ENCODE measurements at regions not wholly inside any gene's neighbourhood (a gene's known extent, or its start where the extent isn't known, plus 50 kb on each side); places are given as distances from the start of the nearest gene placed in this dataset.

GRCh38 chr6:163863565-163863964 is 449.0 kb downstream of the QKI start:
- H3K4me2 ChIP-seq (ENCODE audit: low read depth, low read length): no peak overlapping the region
- ChIA-PET CTCF (ENCODE audit: low intra/inter-chr PET ratio, low total read pairs) (no interaction called here), POLR2A (no interaction called here)
- intact Hi-C loops (cut with micrococcal nuclease; ENCODE audit: unreplicated experiment) (no loop called here), in situ Hi-C loops (cut with HindIII; ENCODE audit: extremely low pct_ligation_motif_present, low pct_unique_long_range_greater_than_20kb) (no loop called here)
- no peaks in the 10 kb centered on the region for H3K4me1 ChIP-seq (ENCODE audit: insufficient read depth, low read length)
- peaks cover 4% of the 10 kb centered on the region; the same call in 1 of the 2 replicates for H3K9me3 ChIP-seq (ENCODE audit: low read length)
- H3K4me3 ChIP-seq (replicated peaks in 1 of 3; ENCODE audit: insufficient read depth in 1 of 3, low read depth in 2 of 3, low read length in 3 of 3): no peak overlapping the region
- H4K20me1 ChIP-seq (ENCODE audit: insufficient read depth, low read length): no peaks in the 10 kb centered on the region
- no peak overlapping the region for H3K27ac ChIP-seq (ENCODE audit: extremely low read length, insufficient read depth, low read length)
- no peak for FAIRE-seq
- no peaks in the 10 kb centered on the region for H3K79me2 ChIP-seq (ENCODE audit: insufficient read depth, low read length)
- 2% methylated on average over 5 of the region's 6 CpGs for whole genome bisulfite sequencing (ENCODE audit: low lambda C conversion rate)
- DNase-seq (ENCODE audit: low spot score): no peak
- no peak for ATAC-seq
- H3K36me3 ChIP-seq (replicated peaks in 1 of 2; ENCODE audit: control insufficient read depth in 1 of 2, insufficient read depth in 2 of 2, low read length in 2 of 2): no peaks in the 10 kb centered on the region
- BruUV-seq (replicated peaks): no TSS peak
- TF ChIP-seq ZNF503 (CRISPR knock-in tag; IDR thresholded peaks at IDR 0.05) (no peak), ZNF75D (CRISPR knock-in tag; IDR thresholded peaks at IDR 0.05; ENCODE audit: borderline replicate concordance) (no peak), ZNF672 (CRISPR knock-in tag; IDR thresholded peaks at IDR 0.05) (no peak), MED1 (CRISPR knock-in tag; IDR thresholded peaks at IDR 0.05) (no peak), ZBTB3 (CRISPR knock-in tag; IDR thresholded peaks at IDR 0.05; ENCODE audit: borderline replicate concordance, low read depth) (no peak)
- TF ChIP-seq, protein P1, sequence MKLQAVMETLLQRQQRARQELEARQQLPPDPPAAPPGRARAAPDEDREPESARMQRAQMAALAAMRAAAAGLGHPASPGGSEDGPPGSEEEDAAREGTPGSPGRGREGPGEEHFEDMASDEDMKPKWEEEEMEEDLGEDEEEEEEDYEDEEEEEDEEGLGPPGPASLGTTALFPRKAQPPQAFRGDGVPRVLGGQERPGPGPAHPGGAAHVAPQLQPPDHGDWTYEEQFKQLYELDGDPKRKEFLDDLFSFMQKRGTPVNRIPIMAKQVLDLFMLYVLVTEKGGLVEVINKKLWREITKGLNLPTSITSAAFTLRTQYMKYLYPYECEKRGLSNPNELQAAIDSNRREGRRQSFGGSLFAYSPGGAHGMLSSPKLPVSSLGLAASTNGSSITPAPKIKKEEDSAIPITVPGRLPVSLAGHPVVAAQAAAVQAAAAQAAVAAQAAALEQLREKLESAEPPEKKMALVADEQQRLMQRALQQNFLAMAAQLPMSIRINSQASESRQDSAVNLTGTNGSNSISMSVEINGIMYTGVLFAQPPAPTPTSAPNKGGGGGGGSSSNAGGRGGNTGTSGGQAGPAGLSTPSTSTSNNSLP (IDR thresholded peaks at IDR 0.05; ENCODE audit: low read depth, low read length): no peak
- H3K9ac ChIP-seq (ENCODE audit: insufficient read depth, low read depth, low read length): no peak overlapping the region
- H3K27me3 ChIP-seq (ENCODE audit: control insufficient read depth in 1 of 2, insufficient read depth in 2 of 2, low read length in 2 of 2): peaks cover 3 to 34% of the 10 kb centered on the region in 2 experiments; a peak in 4 of 5 replicates
- no peak overlapping the region for H2AFZ ChIP-seq (ENCODE audit: low read length)

Measured in HepG2 (cell line).